ENCODE measurements at regions not wholly inside any gene's neighbourhood (a gene's known extent, or its start where the extent isn't known, plus 50 kb on each side); places are given as distances from the start of the nearest gene placed in this dataset.

DNA sequence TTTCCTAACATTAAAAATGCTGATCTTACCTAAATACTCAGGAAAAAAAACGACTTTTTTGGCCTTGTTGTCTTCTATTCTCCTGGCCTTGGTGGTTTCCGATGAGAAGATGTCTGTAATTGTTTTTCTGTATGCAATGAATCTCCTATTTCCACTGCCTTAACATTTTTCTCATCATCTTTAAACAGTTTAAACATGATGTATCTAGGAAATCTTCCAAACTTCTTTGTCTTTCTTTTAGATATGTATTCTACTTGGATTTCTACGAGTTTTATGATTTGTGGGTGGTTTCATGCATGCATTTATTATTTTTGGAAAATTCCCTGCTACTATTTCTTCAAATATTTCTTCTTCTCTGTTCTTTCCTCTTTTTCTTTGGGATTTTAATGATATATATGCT, 288.6 kb upstream of the GYPC start:
- Histone ChIP-seq H4K8ac (ENCODE audit: low read depth in 2 of 2, low read length in 2 of 2) (no peak overlapping the region), H3K27me3 (ENCODE audit: control insufficient read depth, insufficient read depth, low read length) (no peaks in the 10 kb centered on the region), H3K36me3 (ENCODE audit: control insufficient read depth, insufficient read depth, low read length) (no peaks in the 10 kb centered on the region), H3K4ac (ENCODE audit: low read depth, low read length) (no peak overlapping the region), H2AFZ (replicated peaks; ENCODE audit: low read length, poor library complexity) (no peak overlapping the region), H3K4me2 (ENCODE audit: low read depth, low read length) (no peak overlapping the region), H4K5ac (ENCODE audit: low read depth, low read length) (no peak overlapping the region), H3K18ac (ENCODE audit: low read depth, low read length) (no peak overlapping the region), H2AK9ac (replicated peaks; ENCODE audit: low read depth, low read length, poor library complexity) (no peak overlapping the region), H3K23ac (ENCODE audit: low read depth, low read length) (no peak overlapping the region), H2BK15ac (ENCODE audit: low read depth, low read length) (no peak overlapping the region), H4K91ac (ENCODE audit: insufficient read depth, low read depth, low read length) (no peak overlapping the region), H3K9me3 (ENCODE audit: control insufficient read depth, insufficient read depth, low read length) (peaks cover 7% of the 10 kb centered on the region; the same call in 1 of the 2 replicates), H3K9ac (ENCODE audit: low read depth, low read length) (no peak overlapping the region), H3K9me1 (ENCODE audit: insufficient read depth, low read length) (no peaks in the 10 kb centered on the region), H2AK5ac (ENCODE audit: low read depth, low read length) (no peak overlapping the region), H3K79me1 (ENCODE audit: low read depth in 1 of 2, low read length in 2 of 2) (no peaks in the 10 kb centered on the region), H2BK5ac (ENCODE audit: low read depth, low read length, poor library complexity, severe bottlenecking) (no peak overlapping the region), H3K14ac (replicated peaks; ENCODE audit: low read depth, low read length) (no peak overlapping the region), H3K4me1 (ENCODE audit: control insufficient read depth, insufficient read depth, low read length) (no peaks in the 10 kb centered on the region), H3K27ac (ENCODE audit: insufficient read depth, low read length) (no peak overlapping the region), H4K20me1 (ENCODE audit: insufficient read depth, low read length) (no peaks in the 10 kb centered on the region), H2BK120ac (ENCODE audit: low read depth, low read length) (no peak overlapping the region), H3K56ac (ENCODE audit: extremely low read depth, insufficient read depth, low read length) (no peak overlapping the region), H2BK20ac (ENCODE audit: low read depth, low read length) (no peak overlapping the region), H3K4me3 (ENCODE audit: insufficient read depth, low read depth, low read length) (no peak overlapping the region)
- ATAC-seq (ENCODE audit: low read depth) (no peak), DNase-seq (no peak)
- no TSS peak for BruUV-seq (replicated peaks)
- TF ChIP-seq CHD1 (IDR thresholded peaks at IDR 0.05; ENCODE audit: low read depth, low read length) (no peak), RCOR1 (IDR thresholded peaks at IDR 0.05; ENCODE audit: insufficient replicate concordance, low read length) (no peak), NFE2L2 (IDR thresholded peaks at IDR 0.05; ENCODE audit: low read depth, low read length) (no peak), MAFK (IDR thresholded peaks at IDR 0.05; ENCODE audit: low read depth, low read length) (no peak), CEBPB (IDR thresholded peaks at IDR 0.05; ENCODE audit: low read depth, low read length) (no peak), RAD21 (IDR thresholded peaks at IDR 0.05; ENCODE audit: low read length) (no peak), FOS (IDR thresholded peaks at IDR 0.05; ENCODE audit: low read depth, low read length) (no peak), BHLHE40 (IDR thresholded peaks at IDR 0.05; ENCODE audit: low read depth, low read length) (no peak), RFX5 (IDR thresholded peaks at IDR 0.05; ENCODE audit: low read depth, low read length) (no peak), SMC3 (IDR thresholded peaks at IDR 0.05; ENCODE audit: low read depth, low read length) (no peak), MXI1 (IDR thresholded peaks at IDR 0.05; ENCODE audit: borderline replicate concordance, low read depth, low read length) (no peak), MAZ (IDR thresholded peaks at IDR 0.05; ENCODE audit: borderline replicate concordance, low read depth, low read length) (no peak), POLR2A (IDR thresholded peaks at IDR 0.05; ENCODE audit: low read depth, low read length) (no peak)
- TF ChIP-seq, protein P1, sequence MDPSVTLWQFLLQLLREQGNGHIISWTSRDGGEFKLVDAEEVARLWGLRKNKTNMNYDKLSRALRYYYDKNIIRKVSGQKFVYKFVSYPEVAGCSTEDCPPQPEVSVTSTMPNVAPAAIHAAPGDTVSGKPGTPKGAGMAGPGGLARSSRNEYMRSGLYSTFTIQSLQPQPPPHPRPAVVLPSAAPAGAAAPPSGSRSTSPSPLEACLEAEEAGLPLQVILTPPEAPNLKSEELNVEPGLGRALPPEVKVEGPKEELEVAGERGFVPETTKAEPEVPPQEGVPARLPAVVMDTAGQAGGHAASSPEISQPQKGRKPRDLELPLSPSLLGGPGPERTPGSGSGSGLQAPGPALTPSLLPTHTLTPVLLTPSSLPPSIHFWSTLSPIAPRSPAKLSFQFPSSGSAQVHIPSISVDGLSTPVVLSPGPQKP (IDR thresholded peaks at IDR 0.05; ENCODE audit: borderline replicate concordance, low read depth, low read length), result no peak
- TF ChIP-seq, protein P2, sequence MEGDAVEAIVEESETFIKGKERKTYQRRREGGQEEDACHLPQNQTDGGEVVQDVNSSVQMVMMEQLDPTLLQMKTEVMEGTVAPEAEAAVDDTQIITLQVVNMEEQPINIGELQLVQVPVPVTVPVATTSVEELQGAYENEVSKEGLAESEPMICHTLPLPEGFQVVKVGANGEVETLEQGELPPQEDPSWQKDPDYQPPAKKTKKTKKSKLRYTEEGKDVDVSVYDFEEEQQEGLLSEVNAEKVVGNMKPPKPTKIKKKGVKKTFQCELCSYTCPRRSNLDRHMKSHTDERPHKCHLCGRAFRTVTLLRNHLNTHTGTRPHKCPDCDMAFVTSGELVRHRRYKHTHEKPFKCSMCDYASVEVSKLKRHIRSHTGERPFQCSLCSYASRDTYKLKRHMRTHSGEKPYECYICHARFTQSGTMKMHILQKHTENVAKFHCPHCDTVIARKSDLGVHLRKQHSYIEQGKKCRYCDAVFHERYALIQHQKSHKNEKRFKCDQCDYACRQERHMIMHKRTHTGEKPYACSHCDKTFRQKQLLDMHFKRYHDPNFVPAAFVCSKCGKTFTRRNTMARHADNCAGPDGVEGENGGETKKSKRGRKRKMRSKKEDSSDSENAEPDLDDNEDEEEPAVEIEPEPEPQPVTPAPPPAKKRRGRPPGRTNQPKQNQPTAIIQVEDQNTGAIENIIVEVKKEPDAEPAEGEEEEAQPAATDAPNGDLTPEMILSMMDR (conservative IDR thresholded peaks at IDR 0.05; ENCODE audit: low read depth, low read length), result no peak
- TF ChIP-seq, protein P3, sequence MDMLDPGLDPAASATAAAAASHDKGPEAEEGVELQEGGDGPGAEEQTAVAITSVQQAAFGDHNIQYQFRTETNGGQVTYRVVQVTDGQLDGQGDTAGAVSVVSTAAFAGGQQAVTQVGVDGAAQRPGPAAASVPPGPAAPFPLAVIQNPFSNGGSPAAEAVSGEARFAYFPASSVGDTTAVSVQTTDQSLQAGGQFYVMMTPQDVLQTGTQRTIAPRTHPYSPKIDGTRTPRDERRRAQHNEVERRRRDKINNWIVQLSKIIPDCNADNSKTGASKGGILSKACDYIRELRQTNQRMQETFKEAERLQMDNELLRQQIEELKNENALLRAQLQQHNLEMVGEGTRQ (IDR thresholded peaks at IDR 0.05; ENCODE audit: low read depth, low read length), result no peak
- CTCF ChIA-PET, result no interaction called here
- POLR2A ChIA-PET (ENCODE audit: unreplicated experiment), result no interaction called here
- dilution Hi-C loops (cut with HindIII; ENCODE audit: low sequenced_read_pairs, unreplicated experiment), result no loop called here
- intact Hi-C loops (cut with micrococcal nuclease), result no loop called here
- WGBS, 2 experiments (ENCODE audit: extremely low coverage in 2 of 2, insufficient read length in 1 of 2), result no CpG with 5 or more reads among the region's 3 CpGs
- in situ Hi-C loops (cut with MboI; ENCODE audit: low sequenced_read_pairs), result no loop called here

Measured in IMR-90 (cell line).